Smooth muscle cell (in vitro differentiated cells): ENCODE measurements at regions not wholly inside any gene's neighbourhood (a gene's known extent, or its start where the extent isn't known, plus 50 kb on each side); places are given as distances from the start of the nearest gene placed in this dataset.

Experiments
- DNase-seq: peaks from one replicate; lab custom pipeline; 2025; ENCODE audit not compliant: unreplicated experiment; lab: John Stamatoyannopoulos, UW
- H2AFZ ChIP-seq: fragments of 200-600 bp; sonication (generic); 2 replicates; pipeline ENCODE4 v1.6.0; 2016; ENCODE audit warnings: antibody characterized with exemption, low read depth, mild to moderate bottlenecking
- H3F3A ChIP-seq: fragments of 200-600 bp; sonication (generic); 2 replicates; pipeline ENCODE4 v1.6.0; 2017; ENCODE audit warnings: antibody characterized with exemption, low read depth
- H3K27ac ChIP-seq: fragments of 200-600 bp; sonication (generic); 2 replicates; pipeline ENCODE4 v1.5.1; 2016; ENCODE audit warnings: low read depth, mild to moderate bottlenecking
- H3K27me3 ChIP-seq: fragments of 200-600 bp; sonication (generic); 2 replicates; pipeline ENCODE4 v1.6.1; 2016; ENCODE audit warnings: low read depth, mild to moderate bottlenecking
- H3K36me3 ChIP-seq: fragments of 200-600 bp; sonication (generic); 2 replicates; pipeline ENCODE4 v1.5.1; 2016; ENCODE audit warnings: low read depth
- H3K4me1 ChIP-seq: fragments of 200-600 bp; sonication (generic); 2 replicates; pipeline ENCODE4 v1.5.1; 2016; ENCODE audit warnings: low read depth
- H3K4me2 ChIP-seq: fragments of 200-600 bp; sonication (generic); 2 replicates; pipeline ENCODE4 v1.6.0; 2016; ENCODE audit warnings: mild to moderate bottlenecking
- H3K4me3 ChIP-seq: fragments of 200-600 bp; sonication (generic); 2 replicates; pipeline ENCODE4 v1.5.1; 2016; ENCODE audit warnings: mild to moderate bottlenecking
- H3K79me2 ChIP-seq: fragments of 200-600 bp; sonication (generic); 2 replicates; pipeline ENCODE4 v1.6.0; 2016; ENCODE audit warnings: low read depth, mild to moderate bottlenecking
- H3K9ac ChIP-seq: fragments of 200-600 bp; sonication (generic); 2 replicates; pipeline ENCODE4 v1.6.0; 2016; ENCODE audit warnings: low read depth
- H3K9me3 ChIP-seq: fragments of 200-600 bp; sonication (generic); replicated peaks from 2 replicates; pipeline ENCODE4 v1.5.1; 2016; ENCODE audit warnings: low read depth
- H4K20me1 ChIP-seq: fragments of 200-600 bp; sonication (generic); 2 replicates; pipeline ENCODE4 v1.6.0; 2016; ENCODE audit warnings: low read depth
- WGBS: methylation state at CpG from one replicate; pipeline ENCODE4 v1.1.7; 2016; ENCODE audit warnings: low lambda C conversion rate; 5-methylcytosine and 5-hydroxymethylcytosine counted together
- TF ChIP-seq, protein P1 (sequence below): fragments of 200-600 bp; sonication (generic); IDR thresholded peaks from 2 replicates; pipeline ENCODE4 v1.5.1; 2017; ENCODE audit warnings: borderline replicate concordance, mild to moderate bottlenecking, antibody characterized with exemption; ENCODE audit not compliant: insufficient read depth, poor library complexity, severe bottlenecking

DNA sequence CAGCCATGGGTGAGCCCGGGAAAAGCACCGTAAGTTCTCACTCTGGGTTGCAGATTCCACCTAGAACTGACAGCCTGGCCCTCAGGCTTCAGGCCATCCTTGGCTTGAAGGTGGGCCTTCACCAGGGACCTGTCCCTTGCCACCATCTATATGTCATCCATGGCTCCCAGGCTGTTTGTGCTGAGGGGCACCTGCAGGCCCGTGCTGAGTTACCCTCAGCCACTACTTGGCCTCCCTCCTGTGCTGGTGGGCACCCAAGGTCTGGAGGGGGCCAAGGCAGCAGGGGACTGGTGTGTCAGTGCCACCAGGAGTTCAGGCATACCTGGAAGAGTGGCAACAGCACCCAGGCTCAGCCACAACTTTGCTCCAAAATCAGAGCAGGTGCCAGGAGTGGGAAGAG lies 326.2 kb upstream of the SMIM21 start:
- Histone ChIP-seq H3K4me1 (no peaks in the 10 kb centered on the region), H3K36me3 (no peaks in the 10 kb centered on the region), H3K27ac (no peak overlapping the region), H4K20me1 (no peaks in the 10 kb centered on the region), H3F3A (no peaks in the 10 kb centered on the region), H3K4me2 (no peak overlapping the region), H3K4me3 (no peak overlapping the region), H2AFZ (no peak overlapping the region), H3K9ac (no peak overlapping the region), H3K27me3 (no peaks in the 10 kb centered on the region), H3K79me2 (no peaks in the 10 kb centered on the region), H3K9me3 (no peaks in the 10 kb centered on the region)
- DNase-seq: no peak
- 98% methylated on average over 3 of the region's 3 CpGs for WGBS
- TF ChIP-seq, protein P1, sequence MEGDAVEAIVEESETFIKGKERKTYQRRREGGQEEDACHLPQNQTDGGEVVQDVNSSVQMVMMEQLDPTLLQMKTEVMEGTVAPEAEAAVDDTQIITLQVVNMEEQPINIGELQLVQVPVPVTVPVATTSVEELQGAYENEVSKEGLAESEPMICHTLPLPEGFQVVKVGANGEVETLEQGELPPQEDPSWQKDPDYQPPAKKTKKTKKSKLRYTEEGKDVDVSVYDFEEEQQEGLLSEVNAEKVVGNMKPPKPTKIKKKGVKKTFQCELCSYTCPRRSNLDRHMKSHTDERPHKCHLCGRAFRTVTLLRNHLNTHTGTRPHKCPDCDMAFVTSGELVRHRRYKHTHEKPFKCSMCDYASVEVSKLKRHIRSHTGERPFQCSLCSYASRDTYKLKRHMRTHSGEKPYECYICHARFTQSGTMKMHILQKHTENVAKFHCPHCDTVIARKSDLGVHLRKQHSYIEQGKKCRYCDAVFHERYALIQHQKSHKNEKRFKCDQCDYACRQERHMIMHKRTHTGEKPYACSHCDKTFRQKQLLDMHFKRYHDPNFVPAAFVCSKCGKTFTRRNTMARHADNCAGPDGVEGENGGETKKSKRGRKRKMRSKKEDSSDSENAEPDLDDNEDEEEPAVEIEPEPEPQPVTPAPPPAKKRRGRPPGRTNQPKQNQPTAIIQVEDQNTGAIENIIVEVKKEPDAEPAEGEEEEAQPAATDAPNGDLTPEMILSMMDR: no peak

DNA sequence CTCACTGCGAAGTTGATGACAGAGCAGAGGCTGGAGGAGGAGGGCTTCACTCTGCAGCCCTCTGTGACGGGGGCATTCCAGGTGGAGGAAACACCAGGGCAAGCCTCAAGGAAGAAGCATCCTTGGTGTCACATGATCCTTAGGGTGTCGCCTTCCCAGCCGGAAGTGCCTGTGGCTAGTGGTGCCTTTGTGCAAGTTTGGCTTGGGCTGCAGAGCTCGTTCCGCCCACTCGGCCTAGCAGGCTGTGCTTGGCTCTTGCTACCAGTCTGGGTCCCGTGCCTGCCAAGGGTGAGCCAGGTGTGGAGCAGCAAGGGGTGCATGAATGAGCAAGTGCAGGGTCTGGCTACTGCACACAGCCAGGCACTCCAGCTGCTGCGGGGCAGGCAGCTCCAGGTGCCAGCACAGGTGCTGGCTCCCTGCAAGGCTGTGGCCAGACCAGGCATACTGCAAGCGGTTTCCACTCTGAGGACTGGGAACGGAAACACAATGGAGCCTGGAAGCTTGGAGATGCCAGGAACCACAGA lies 325.3 kb upstream of the SMIM21 start:
- no peaks in the 10 kb centered on the region for H3F3A ChIP-seq
- no peaks in the 10 kb centered on the region for H3K27me3 ChIP-seq
- no peak overlapping the region for H3K27ac ChIP-seq
- H3K9me3 ChIP-seq: no peaks in the 10 kb centered on the region
- no peaks in the 10 kb centered on the region for H3K79me2 ChIP-seq
- H3K4me1 ChIP-seq: no peaks in the 10 kb centered on the region
- H3K4me2 ChIP-seq: no peak overlapping the region
- H3K4me3 ChIP-seq: no peak overlapping the region
- no peak overlapping the region for H2AFZ ChIP-seq
- TF ChIP-seq, protein P1: no peak
- H4K20me1 ChIP-seq: no peaks in the 10 kb centered on the region
- 79% methylated on average over 9 of the region's 11 CpGs for WGBS
- H3K36me3 ChIP-seq: no peaks in the 10 kb centered on the region
- DNase-seq: no peak
- H3K9ac ChIP-seq: no peak overlapping the region

DNA sequence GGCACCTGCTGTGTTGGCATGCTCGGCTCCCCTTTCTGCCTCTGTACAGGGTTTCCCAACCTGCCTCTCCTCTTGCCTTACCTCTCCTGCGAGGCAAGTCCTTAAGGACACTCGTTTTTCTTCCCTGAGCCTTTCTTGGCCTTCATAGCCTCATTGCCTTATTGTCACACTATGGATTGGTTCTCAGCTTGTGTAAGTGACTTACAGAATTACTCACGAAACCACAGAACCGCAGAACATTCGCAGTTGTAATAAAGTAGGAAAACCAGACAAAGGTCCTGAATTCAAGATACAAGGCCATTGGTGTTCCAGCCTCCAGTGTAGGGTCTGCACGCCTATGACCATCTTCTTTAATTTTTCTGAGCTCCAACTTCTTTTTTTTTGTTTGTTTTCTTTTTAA lies 317.6 kb upstream of the SMIM21 start:
- no peaks in the 10 kb centered on the region for H4K20me1 ChIP-seq
- H3K4me1 ChIP-seq: no peaks in the 10 kb centered on the region
- H3K79me2 ChIP-seq: no peaks in the 10 kb centered on the region
- WGBS: 96% methylated on average over 7 of the region's 7 CpGs
- H3K27me3 ChIP-seq: no peaks in the 10 kb centered on the region
- DNase-seq: no peak
- H3K9me3 ChIP-seq: no peaks in the 10 kb centered on the region
- no peak overlapping the region for H3K9ac ChIP-seq
- H2AFZ ChIP-seq: no peak overlapping the region
- no peak overlapping the region for H3K27ac ChIP-seq
- TF ChIP-seq, protein P1: no peak
- H3K4me2 ChIP-seq: no peak overlapping the region
- H3K36me3 ChIP-seq: no peaks in the 10 kb centered on the region
- H3F3A ChIP-seq: no peaks in the 10 kb centered on the region
- no peak overlapping the region for H3K4me3 ChIP-seq

DNA sequence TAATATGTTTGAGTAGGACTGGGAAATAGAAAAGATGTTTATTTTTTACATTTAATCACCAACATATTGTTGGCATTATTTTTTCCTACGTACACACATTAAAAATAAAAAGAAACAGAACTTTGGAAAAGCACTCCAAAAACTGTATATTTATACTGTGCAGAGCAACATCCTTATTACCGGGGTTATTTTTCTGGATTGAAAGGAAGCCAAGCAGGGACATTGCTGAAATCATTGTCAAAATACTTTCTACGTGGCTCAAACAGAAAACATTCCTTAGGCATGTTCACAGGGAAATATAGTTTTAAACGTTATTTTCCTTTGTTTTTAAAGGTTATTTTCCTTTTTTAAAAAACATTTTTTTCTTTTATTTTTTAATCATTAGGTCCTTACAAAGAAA lies 315.0 kb upstream of the SMIM21 start:
- H3K36me3 ChIP-seq: no peaks in the 10 kb centered on the region
- DNase-seq: no peak
- WGBS: 92% methylated on average over 4 of the region's 4 CpGs
- H3K27me3 ChIP-seq: no peaks in the 10 kb centered on the region
- H3K9ac ChIP-seq: no peak overlapping the region
- no peak overlapping the region for H2AFZ ChIP-seq
- H3K4me1 ChIP-seq: no peaks in the 10 kb centered on the region
- no peak overlapping the region for H3K27ac ChIP-seq
- H3K79me2 ChIP-seq: no peaks in the 10 kb centered on the region
- TF ChIP-seq, protein P1: no peak
- no peak overlapping the region for H3K4me2 ChIP-seq
- no peaks in the 10 kb centered on the region for H3F3A ChIP-seq
- H4K20me1 ChIP-seq: no peaks in the 10 kb centered on the region
- no peaks in the 10 kb centered on the region for H3K9me3 ChIP-seq
- no peak overlapping the region for H3K4me3 ChIP-seq
